ENCODE measurements at regions not wholly inside any gene's neighbourhood (a gene's known extent, or its start where the extent isn't known, plus 50 kb on each side); places are given as distances from the start of the nearest gene placed in this dataset.

GRCh38 chr6:219641-220198 lies 72.6 kb upstream of the DUSP22 start:
- H3K36me3 ChIP-seq (ENCODE audit: insufficient read depth, low read length) = no peaks in the 10 kb centered on the region
- H3K27me3 ChIP-seq (ENCODE audit: insufficient read depth, low read length) = no peaks in the 10 kb centered on the region
- peaks cover 47% of the 10 kb centered on the region for H3K4me1 ChIP-seq (ENCODE audit: control insufficient read depth, insufficient read depth, low read length, unreplicated experiment)
- no peak overlapping the region for H2AFZ ChIP-seq (ENCODE audit: low read length, unreplicated experiment)
- H3K4me3 ChIP-seq (ENCODE audit: low read depth, low read length) = no peak overlapping the region
- H3K27ac ChIP-seq (ENCODE audit: low read depth, low read length) = no peak overlapping the region; the same call in 1 of the 2 replicates
- no peaks in the 10 kb centered on the region for H3K79me2 ChIP-seq (ENCODE audit: control insufficient read depth, insufficient read depth, low read length, unreplicated experiment)

- no peaks in the 10 kb centered on the region for H3K27me3 ChIP-seq (ENCODE audit: insufficient read depth, low read length)
- H3K27ac ChIP-seq (ENCODE audit: low read depth, low read length) = peak overlapping the region; percentile 74
- no peaks in the 10 kb centered on the region for H3K36me3 ChIP-seq (ENCODE audit: insufficient read depth, low read length)
- H2AFZ ChIP-seq (ENCODE audit: low read length, unreplicated experiment) = no peak overlapping the region
- H3K4me3 ChIP-seq (ENCODE audit: low read depth, low read length) = no peak overlapping the region
- peaks cover 41% of the 10 kb centered on the region for H3K4me1 ChIP-seq (ENCODE audit: control insufficient read depth, insufficient read depth, low read length, unreplicated experiment)
- H3K79me2 ChIP-seq (ENCODE audit: control insufficient read depth, insufficient read depth, low read length, unreplicated experiment) = no peaks in the 10 kb centered on the region
Measured at GRCh38 chr6:220312-220711, 72.0 kb upstream of the DUSP22 start.

- peak overlapping the region; percentile 7; the same call in 1 of the 2 replicates for H3K4me3 ChIP-seq (ENCODE audit: low read depth, low read length)
- no peaks in the 10 kb centered on the region for H3K79me2 ChIP-seq (ENCODE audit: control insufficient read depth, insufficient read depth, low read length, unreplicated experiment)
- no peaks in the 10 kb centered on the region for H3K36me3 ChIP-seq (ENCODE audit: insufficient read depth, low read length)
- no peaks in the 10 kb centered on the region for H3K27me3 ChIP-seq (ENCODE audit: insufficient read depth, low read length)
- peak overlapping the region; percentile 74 for H3K27ac ChIP-seq (ENCODE audit: low read depth, low read length)
- peaks cover 35% of the 10 kb centered on the region for H3K4me1 ChIP-seq (ENCODE audit: control insufficient read depth, insufficient read depth, low read length, unreplicated experiment)
- peak overlapping the region; percentile 6 for H2AFZ ChIP-seq (ENCODE audit: low read length, unreplicated experiment)
Measured at GRCh38 chr6:220721-221475, 71.4 kb upstream of the DUSP22 start.

GRCh38 chr6:221531-222349 lies 70.5 kb upstream of the DUSP22 start:
- H3K4me3 ChIP-seq (ENCODE audit: low read depth, low read length) = peak overlapping the region; percentile 7; the same call in 1 of the 2 replicates

GRCh38 chr6:222468-222867 lies 69.8 kb upstream of the DUSP22 start:
- Histone ChIP-seq H3K4me1 (ENCODE audit: control insufficient read depth, insufficient read depth, low read length, unreplicated experiment) (peaks cover 34% of the 10 kb centered on the region), H3K79me2 (ENCODE audit: control insufficient read depth, insufficient read depth, low read length, unreplicated experiment) (no peaks in the 10 kb centered on the region), H3K27ac (ENCODE audit: low read depth, low read length) (peak overlapping the region; percentile 74; the same call in 1 of the 2 replicates), H3K36me3 (ENCODE audit: insufficient read depth, low read length) (no peaks in the 10 kb centered on the region), H2AFZ (ENCODE audit: low read length, unreplicated experiment) (no peak overlapping the region), H3K27me3 (ENCODE audit: insufficient read depth, low read length) (no peaks in the 10 kb centered on the region), H3K4me3 (ENCODE audit: low read depth, low read length) (no peak overlapping the region)

More at GRCh38 chr6:221531-222349, 70.5 kb upstream of the DUSP22 start:
- Histone ChIP-seq H3K4me1 (ENCODE audit: control insufficient read depth, insufficient read depth, low read length, unreplicated experiment) (peaks cover 34% of the 10 kb centered on the region), H3K79me2 (ENCODE audit: control insufficient read depth, insufficient read depth, low read length, unreplicated experiment) (no peaks in the 10 kb centered on the region), H3K27ac (ENCODE audit: low read depth, low read length) (peak overlapping the region; percentile 74), H3K36me3 (ENCODE audit: insufficient read depth, low read length) (no peaks in the 10 kb centered on the region), H2AFZ (ENCODE audit: low read length, unreplicated experiment) (peak overlapping the region; percentile 6), H3K27me3 (ENCODE audit: insufficient read depth, low read length) (no peaks in the 10 kb centered on the region)

- H3K27me3 ChIP-seq (ENCODE audit: insufficient read depth, low read length) = no peaks in the 10 kb centered on the region
- no peak overlapping the region for H2AFZ ChIP-seq (ENCODE audit: low read length, unreplicated experiment)
- no peak overlapping the region for H3K27ac ChIP-seq (ENCODE audit: low read depth, low read length)
- no peak overlapping the region for H3K4me3 ChIP-seq (ENCODE audit: low read depth, low read length)
- peaks cover 34% of the 10 kb centered on the region for H3K4me1 ChIP-seq (ENCODE audit: control insufficient read depth, insufficient read depth, low read length, unreplicated experiment)
- no peaks in the 10 kb centered on the region for H3K36me3 ChIP-seq (ENCODE audit: insufficient read depth, low read length)
- no peaks in the 10 kb centered on the region for H3K79me2 ChIP-seq (ENCODE audit: control insufficient read depth, insufficient read depth, low read length, unreplicated experiment)
Measured at GRCh38 chr6:223136-223535, 69.2 kb upstream of the DUSP22 start.

GRCh38 chr6:223763-224162 lies 68.5 kb upstream of the DUSP22 start:
- Histone ChIP-seq H3K36me3 (ENCODE audit: insufficient read depth, low read length) (no peaks in the 10 kb centered on the region), H3K79me2 (ENCODE audit: control insufficient read depth, insufficient read depth, low read length, unreplicated experiment) (no peaks in the 10 kb centered on the region), H3K4me1 (ENCODE audit: control insufficient read depth, insufficient read depth, low read length, unreplicated experiment) (peaks cover 34% of the 10 kb centered on the region), H3K27me3 (ENCODE audit: insufficient read depth, low read length) (no peaks in the 10 kb centered on the region), H3K27ac (ENCODE audit: low read depth, low read length) (no peak overlapping the region), H3K4me3 (ENCODE audit: low read depth, low read length) (no peak overlapping the region), H2AFZ (ENCODE audit: low read length, unreplicated experiment) (no peak overlapping the region)

GRCh38 chr6:224350-224749 lies 67.9 kb upstream of the DUSP22 start:
- H3K4me3 ChIP-seq (ENCODE audit: low read depth, low read length) = no peak overlapping the region
- H3K27me3 ChIP-seq (ENCODE audit: insufficient read depth, low read length) = no peaks in the 10 kb centered on the region
- H3K4me1 ChIP-seq (ENCODE audit: control insufficient read depth, insufficient read depth, low read length, unreplicated experiment) = peaks cover 34% of the 10 kb centered on the region
- no peak overlapping the region for H3K27ac ChIP-seq (ENCODE audit: low read depth, low read length)
- H3K36me3 ChIP-seq (ENCODE audit: insufficient read depth, low read length) = no peaks in the 10 kb centered on the region
- H3K79me2 ChIP-seq (ENCODE audit: control insufficient read depth, insufficient read depth, low read length, unreplicated experiment) = no peaks in the 10 kb centered on the region
- no peak overlapping the region for H2AFZ ChIP-seq (ENCODE audit: low read length, unreplicated experiment)

GRCh38 chr6:225121-225721 lies 67.1 kb upstream of the DUSP22 start:
- no peaks in the 10 kb centered on the region for H3K36me3 ChIP-seq (ENCODE audit: insufficient read depth, low read length)
- no peaks in the 10 kb centered on the region for H3K27me3 ChIP-seq (ENCODE audit: insufficient read depth, low read length)
- no peak overlapping the region for H3K4me3 ChIP-seq (ENCODE audit: low read depth, low read length)
- H3K4me1 ChIP-seq (ENCODE audit: control insufficient read depth, insufficient read depth, low read length, unreplicated experiment) = peaks cover 29% of the 10 kb centered on the region
- no peaks in the 10 kb centered on the region for H3K79me2 ChIP-seq (ENCODE audit: control insufficient read depth, insufficient read depth, low read length, unreplicated experiment)
- H3K27ac ChIP-seq (ENCODE audit: low read depth, low read length) = no peak overlapping the region
- H2AFZ ChIP-seq (ENCODE audit: low read length, unreplicated experiment) = no peak overlapping the region

- Histone ChIP-seq H3K36me3 (ENCODE audit: insufficient read depth, low read length) (no peaks in the 10 kb centered on the region), H3K27me3 (ENCODE audit: insufficient read depth, low read length) (no peaks in the 10 kb centered on the region), H2AFZ (ENCODE audit: low read length, unreplicated experiment) (no peak overlapping the region), H3K79me2 (ENCODE audit: control insufficient read depth, insufficient read depth, low read length, unreplicated experiment) (no peaks in the 10 kb centered on the region), H3K4me3 (ENCODE audit: low read depth, low read length) (no peak overlapping the region), H3K27ac (ENCODE audit: low read depth, low read length) (no peak overlapping the region), H3K4me1 (ENCODE audit: control insufficient read depth, insufficient read depth, low read length, unreplicated experiment) (peaks cover 23% of the 10 kb centered on the region)
Measured at GRCh38 chr6:225907-226306, 66.4 kb upstream of the DUSP22 start.

All from ACC112 (cell line).